SK-N-DZ (cell line): ENCODE measurements at regions not wholly inside any gene's neighbourhood (a gene's known extent, or its start where the extent isn't known, plus 50 kb on each side); places are given as distances from the start of the nearest gene placed in this dataset.

Experiments
- DNase-seq: peaks from one replicate; pipeline ENCODE4 v3.0.0-alpha.2; 2015; ENCODE audit warnings: low spot score

GRCh38 chr6:108734271-108734922 lies 113.8 kb upstream of the ARMC2 start:
- no peak for DNase-seq

GRCh38 chr6:108735310-108736001 lies 112.8 kb upstream of the ARMC2 start:
- DNase-seq = no peak

GRCh38 chr6:108736002-108736361 lies 112.2 kb upstream of the ARMC2 start:
- DNase-seq = peak; percentile 49

- DNase-seq = no peak
Observed at GRCh38 chr6:108736832-108737231, 111.4 kb upstream of the ARMC2 start.

- no peak for DNase-seq
Observed at GRCh38 chr6:108737594-108738546, 110.4 kb upstream of the ARMC2 start.

- no peak for DNase-seq
Observed at GRCh38 chr6:108738684-108739416, 109.4 kb upstream of the ARMC2 start.

- DNase-seq = no peak
Observed at GRCh38 chr6:108739496-108740330, 108.5 kb upstream of the ARMC2 start.

GRCh38 chr6:108741331-108741989 lies 106.8 kb upstream of the ARMC2 start:
- no peak for DNase-seq

- DNase-seq = no peak
Observed at GRCh38 chr6:108742041-108742440, 106.2 kb upstream of the ARMC2 start.

GRCh38 chr6:108744244-108744972 lies 103.8 kb upstream of the ARMC2 start:
- DNase-seq = no peak

GRCh38 chr6:108744996-108745395 lies 103.2 kb upstream of the ARMC2 start:
- no peak for DNase-seq

- no peak for DNase-seq
Observed at GRCh38 chr6:108745664-108746336, 102.4 kb upstream of the ARMC2 start.

- DNase-seq = no peak
Observed at GRCh38 chr6:108746366-108746765, 101.9 kb upstream of the ARMC2 start.

GRCh38 chr6:108746836-108747575 lies 101.2 kb upstream of the ARMC2 start:
- no peak for DNase-seq

- DNase-seq = no peak
Observed at GRCh38 chr6:108748055-108748454, 100.2 kb upstream of the ARMC2 start.

- no peak for DNase-seq
Observed at GRCh38 chr6:108748959-108749358, 99.3 kb upstream of the ARMC2 start.

GRCh38 chr6:108750801-108751200 lies 97.4 kb upstream of the ARMC2 start:
- DNase-seq = no peak

GRCh38 chr6:108751282-108751681 lies 96.9 kb upstream of the ARMC2 start:
- DNase-seq = no peak
